Left cardiac atrium (tissue), 4 donors: ENCODE measurements at regions not wholly inside any gene's neighbourhood (a gene's known extent, or its start where the extent isn't known, plus 50 kb on each side); places are given as distances from the start of the nearest gene placed in this dataset.
"Not testable (repeated sequence)": the region's sequence is repeated elsewhere in the genome, so short reads cannot be mapped to it uniquely, and the experiment has no call there.

Source experiments
- ATAC-seq, 2 donors: fragments of 200-7000 bp; cut with Tn5 transposase; one replicate each; pipeline ENCODE4 v1.9.1; 2020; ENCODE audit warnings: mild to moderate bottlenecking in 2 of 2, moderate library complexity in 2 of 2
- DNase-seq: peaks from one replicate; pipeline ENCODE4 v3.0.0-alpha.2; 2020
- intact Hi-C, 2 donors: fragments of 100-400 bp; cut with DNase I; formaldehyde crosslinking; loops; one replicate each; pipeline versions ENCODE4 v1.14.1 to v1.15.1; 2022 to 2023
- donor health status: DM: no; HTN: yes; CAD: no.
- donor health status: DM: no; HTN: yes; CAD: no; lungs with severe emphysema.
- donor health status: DM: yes; HTN: yes; CAD: no.
- donor health status: Dilated cardiomyopathy.

GRCh38 chr4:189215574-189215973, 725.1 kb upstream of the FRG1 start:
- intact Hi-C loops: no loop called here
- no peak for ATAC-seq

DNA sequence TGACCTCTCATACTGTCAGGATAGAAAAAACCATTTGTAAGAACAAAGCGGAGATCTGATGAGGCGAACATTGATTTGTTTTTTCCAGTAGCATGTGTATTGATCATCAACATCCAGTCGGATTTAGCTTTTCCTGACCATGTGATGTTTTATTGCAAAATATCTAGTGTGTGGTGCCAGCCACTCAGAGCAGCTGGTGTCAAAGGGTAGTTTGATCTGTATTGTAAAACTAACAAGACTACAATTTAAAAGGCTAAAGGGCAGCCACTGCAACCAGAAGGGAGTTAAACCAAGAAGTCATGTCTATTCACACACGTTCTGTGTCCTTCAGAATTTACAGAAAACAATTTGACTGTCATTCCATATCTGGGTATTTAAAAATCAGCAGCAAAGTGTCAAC, 719.0 kb upstream of the FRG1 start:
- intact Hi-C loops: no loop called here
- DNase-seq (no peak), ATAC-seq (no peak)

More at GRCh38 chr4:189215574-189215973, 725.1 kb upstream of the FRG1 start:
- no peak for DNase-seq

- no peak for DNase-seq
- intact Hi-C loops: no loop called here
Measured at GRCh38 chr4:189228726-189229125, 711.9 kb upstream of the FRG1 start.

GRCh38 chr4:189232274-189232673, 708.4 kb upstream of the FRG1 start:
- ATAC-seq: no peak
- intact Hi-C loops: no loop called here

More at GRCh38 chr4:189228726-189229125, 711.9 kb upstream of the FRG1 start:
- no peak for ATAC-seq

GRCh38 chr4:189233754-189234153, 706.9 kb upstream of the FRG1 start:
- DNase-seq, intact Hi-C loops, ATAC-seq: not testable (repeated sequence)

More at GRCh38 chr4:189232274-189232673, 708.4 kb upstream of the FRG1 start:
- DNase-seq: no peak

- ATAC-seq, DNase-seq, intact Hi-C loops: not testable (repeated sequence)
Measured at GRCh38 chr4:189234948-189235347, 705.7 kb upstream of the FRG1 start.

- no peak for ATAC-seq
- intact Hi-C loops: no loop called here
- DNase-seq: no peak
Measured at GRCh38 chr4:189235599-189235998, 705.1 kb upstream of the FRG1 start.

- ATAC-seq, DNase-seq, intact Hi-C loops: not testable (repeated sequence)
Measured at GRCh38 chr4:189236321-189236720, 704.4 kb upstream of the FRG1 start.

- ATAC-seq (no peak), DNase-seq (no peak)
- intact Hi-C loops: no loop called here
Measured at GRCh38 chr4:189237340-189237739, 703.3 kb upstream of the FRG1 start.

DNA sequence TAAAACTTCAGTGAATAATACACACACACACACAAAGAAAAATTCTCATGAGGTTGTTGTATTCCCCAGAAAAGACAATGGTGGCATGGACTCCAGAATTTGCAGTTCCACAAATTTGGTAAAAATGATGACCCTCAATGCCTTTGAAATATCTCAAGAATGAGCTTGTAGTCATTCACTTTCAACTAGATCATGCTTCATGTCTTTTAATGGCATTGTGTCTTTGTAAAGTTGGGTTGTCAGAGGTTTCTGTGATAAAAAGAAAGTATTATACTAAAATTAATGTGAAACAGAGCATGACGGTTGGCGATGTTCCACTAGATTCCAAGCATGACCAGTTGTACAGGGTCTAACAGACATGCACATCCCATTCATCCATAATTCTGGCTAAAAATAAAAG, 685.0 kb upstream of the FRG1 start:
- intact Hi-C loops: no loop called here
- no peak for ATAC-seq
- no peak for DNase-seq

DNA sequence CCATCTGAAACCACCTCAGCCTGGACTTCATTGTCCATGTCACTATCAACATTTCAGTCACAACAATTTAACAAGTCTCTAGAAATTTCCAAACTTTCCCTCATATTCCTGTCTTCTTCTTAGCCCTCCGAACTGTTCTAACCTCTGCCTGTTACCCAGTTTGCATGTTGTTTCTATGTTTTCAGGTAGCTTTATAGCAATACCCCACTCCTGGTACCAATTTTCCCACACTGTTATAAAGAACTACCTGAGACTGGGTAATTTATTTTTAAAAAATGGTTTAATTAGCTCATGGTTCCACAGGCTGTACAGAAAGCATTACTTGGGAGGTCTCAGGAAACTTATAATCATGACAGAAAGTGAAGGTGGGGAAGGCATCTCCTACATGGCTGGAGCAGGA, 679.2 kb upstream of the FRG1 start:
- ATAC-seq (no peak), DNase-seq (no peak)
- intact Hi-C loops: no loop called here

GRCh38 chr4:189265515-189265914, 675.2 kb upstream of the FRG1 start:
- no peak for ATAC-seq

DNA sequence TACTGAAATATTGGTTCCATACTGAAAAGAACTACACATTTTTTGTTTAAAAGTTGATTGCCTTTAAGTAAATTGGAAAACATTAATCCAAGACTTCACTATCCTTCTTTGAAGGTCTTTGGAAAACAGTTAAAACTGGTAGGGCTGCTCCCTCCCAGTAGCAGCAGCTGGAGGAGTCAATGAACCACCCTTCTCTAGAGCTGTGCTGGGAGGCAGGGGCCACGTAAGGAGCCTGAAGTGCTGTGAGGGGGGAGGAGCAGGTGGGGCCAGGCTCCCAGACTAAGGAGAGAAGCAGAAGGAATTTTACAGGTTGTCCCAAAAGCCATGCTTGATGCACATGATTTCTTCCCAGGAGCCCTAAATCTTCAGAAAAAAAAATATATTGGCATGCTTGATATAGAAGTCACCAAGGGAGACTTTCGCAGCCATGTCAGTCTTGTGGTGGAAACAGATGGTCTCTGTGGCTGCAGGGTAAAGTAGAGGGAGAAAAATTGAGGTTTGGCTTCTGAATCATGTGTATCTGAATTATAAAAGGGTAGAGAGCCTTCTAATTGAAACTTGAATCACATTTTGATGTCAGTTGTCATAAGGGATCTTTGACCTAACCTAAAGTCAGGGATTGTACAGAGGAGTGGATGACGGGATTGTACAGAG, 673.2 kb upstream of the FRG1 start:
- intact Hi-C loops: no loop called here
- ATAC-seq: no peak
- no peak for DNase-seq

More at GRCh38 chr4:189265515-189265914, 675.2 kb upstream of the FRG1 start:
- intact Hi-C loops: no loop called here
- no peak for DNase-seq

DNA sequence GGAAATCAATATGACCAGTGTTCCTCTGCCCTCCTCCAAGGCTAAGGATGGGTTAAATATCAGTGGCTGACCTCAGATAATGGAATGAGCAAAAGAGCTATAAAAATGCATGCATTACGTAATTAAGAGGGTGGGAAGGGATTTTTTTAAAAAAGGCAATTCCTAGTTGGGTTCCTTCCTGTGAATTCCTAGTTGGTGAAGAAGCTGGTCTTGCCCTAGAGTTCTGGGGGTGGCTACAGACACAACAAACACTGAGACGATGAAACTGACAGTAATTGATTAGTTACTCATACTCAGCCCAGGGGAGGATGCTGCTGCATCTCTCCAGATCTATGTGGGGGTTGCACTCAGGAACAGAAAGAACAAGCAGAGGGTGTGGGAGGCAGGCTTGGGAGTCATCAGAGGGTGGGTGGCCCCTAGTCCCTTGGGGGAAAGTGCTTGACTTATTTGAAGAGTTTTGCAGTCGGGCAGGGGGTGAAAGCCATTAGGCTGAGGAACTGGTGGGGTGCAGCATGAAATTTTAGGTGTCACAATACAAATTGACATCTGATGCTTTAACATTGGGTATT, 662.0 kb upstream of the FRG1 start:
- intact Hi-C loops: no loop called here
- DNase-seq (no peak), ATAC-seq (no peak)

DNA sequence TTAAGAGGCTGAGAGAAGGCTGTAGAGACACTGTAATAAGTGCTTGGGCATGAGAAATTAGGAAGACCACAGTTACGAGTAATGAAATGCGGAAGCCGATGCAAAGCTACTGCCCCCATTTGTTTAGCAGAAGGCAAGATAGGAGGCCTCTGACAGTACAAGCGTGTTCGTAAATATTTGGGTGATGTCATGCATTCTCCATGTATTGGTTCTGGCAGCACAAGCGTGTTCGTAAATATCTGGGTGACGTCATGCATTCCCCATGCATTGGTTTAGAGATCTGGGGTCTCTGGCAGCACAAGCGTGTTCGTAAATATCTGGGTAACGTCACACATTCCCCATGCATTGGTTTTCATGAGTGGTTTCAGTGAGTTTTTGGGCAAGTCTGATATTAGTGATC, 661.5 kb upstream of the FRG1 start:
- ATAC-seq: no peak
- intact Hi-C loops: no loop called here
- no peak for DNase-seq

- DNase-seq (no peak), ATAC-seq (no peak)
- intact Hi-C loops: no loop called here
Measured at GRCh38 chr4:189285377-189285776, 655.3 kb upstream of the FRG1 start.

GRCh38 chr4:189291939-189292338, 648.7 kb upstream of the FRG1 start:
- ATAC-seq (no peak), DNase-seq (no peak)
- intact Hi-C loops: no loop called here

DNA sequence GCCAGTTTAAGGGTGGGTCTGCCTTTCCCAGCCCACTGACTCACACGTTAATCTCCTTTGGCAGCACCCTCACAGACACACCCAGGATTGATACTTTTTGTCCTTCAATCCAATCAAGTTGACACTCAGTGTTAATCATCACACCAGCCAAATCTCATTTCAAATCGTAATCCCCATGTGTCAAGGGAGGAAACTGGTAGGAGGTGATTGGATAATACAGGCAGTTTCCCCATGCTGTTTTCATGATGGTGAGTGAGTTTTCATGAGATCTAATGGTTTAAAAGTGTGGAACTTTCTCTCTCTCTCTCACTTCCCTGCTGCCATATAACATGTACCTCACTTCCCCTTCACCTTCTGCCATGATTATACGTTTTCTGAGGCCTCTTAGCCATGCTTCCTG, 647.2 kb upstream of the FRG1 start:
- intact Hi-C loops: no loop called here
- ATAC-seq (no peak), DNase-seq (no peak)

GRCh38 chr4:189294574-189294973, 646.1 kb upstream of the FRG1 start:
- DNase-seq (no peak), ATAC-seq (no peak)
- intact Hi-C loops: no loop called here

- no peak for DNase-seq
- no peak for ATAC-seq
- intact Hi-C loops: no loop called here
Measured at GRCh38 chr4:189299706-189300105, 641.0 kb upstream of the FRG1 start.

DNA sequence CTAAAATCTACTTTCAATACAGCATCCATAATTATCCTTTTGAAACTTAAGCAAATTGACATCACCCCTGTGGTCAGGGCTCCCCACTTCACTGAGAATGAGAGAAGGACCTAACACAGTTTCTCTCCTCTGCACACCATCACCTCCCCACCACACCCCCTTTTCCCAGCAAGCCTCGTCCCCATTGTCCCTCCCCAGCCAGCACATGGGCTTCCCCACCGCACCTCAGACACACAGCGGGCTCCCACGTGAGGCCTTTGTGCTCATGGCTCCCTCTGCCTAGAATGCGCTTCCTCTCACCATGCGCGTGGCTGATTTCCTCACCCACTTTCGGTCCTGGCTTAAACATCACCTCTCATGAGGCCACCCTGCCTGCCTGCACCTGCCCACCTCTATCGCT, 639.0 kb upstream of the FRG1 start:
- intact Hi-C loops: no loop called here
- DNase-seq (no peak), ATAC-seq (no peak)
